Chondrocyte (in vitro differentiated cells): ENCODE measurements at regions not wholly inside any gene's neighbourhood (a gene's known extent, or its start where the extent isn't known, plus 50 kb on each side); places are given as distances from the start of the nearest gene placed in this dataset.
"Not testable (repeated sequence)": the region's sequence is repeated elsewhere in the genome, so short reads cannot be mapped to it uniquely, and the experiment has no call there.

Experiments
- DNase-seq: peaks from one replicate; pipeline ENCODE4 v3.0.0; 2021; ENCODE audit warnings: mixed read lengths, low spot score
- H3K27ac Mint-ChIP-seq: one replicate; pipeline ENCODE4 v1.8.0; 2021; ENCODE audit warnings: mild to moderate bottlenecking, moderate library complexity, mixed read lengths; ENCODE audit not compliant: unreplicated experiment
- H3K27me3 Mint-ChIP-seq: 2 replicates; pipeline ENCODE4 v1.8.0; 2021; ENCODE audit warnings: low read depth, mixed read lengths
- H3K36me3 Mint-ChIP-seq: 2 replicates; pipeline ENCODE4 v1.8.0; 2021; ENCODE audit warnings: low read depth, mixed read lengths
- H3K4me1 Mint-ChIP-seq: 2 replicates; pipeline ENCODE4 v1.8.0; 2021; ENCODE audit warnings: low read depth, mild to moderate bottlenecking, mixed read lengths
- H3K4me3 Mint-ChIP-seq: one replicate; pipeline ENCODE4 v1.8.0; 2021; ENCODE audit warnings: mild to moderate bottlenecking, moderate library complexity, mixed read lengths; ENCODE audit not compliant: unreplicated experiment
- H3K9me3 Mint-ChIP-seq: 2 replicates; pipeline ENCODE4 v1.8.0; 2021; ENCODE audit warnings: low read depth, mixed read lengths
- TF ChIP-seq, protein P1 (sequence below): fragments of 200-600 bp; sonication (generic); IDR thresholded peaks from 2 replicates; pipeline ENCODE4 v1.5.0; 2021; ENCODE audit warnings: antibody characterized with exemption, mild to moderate bottlenecking, moderate library complexity

DNA sequence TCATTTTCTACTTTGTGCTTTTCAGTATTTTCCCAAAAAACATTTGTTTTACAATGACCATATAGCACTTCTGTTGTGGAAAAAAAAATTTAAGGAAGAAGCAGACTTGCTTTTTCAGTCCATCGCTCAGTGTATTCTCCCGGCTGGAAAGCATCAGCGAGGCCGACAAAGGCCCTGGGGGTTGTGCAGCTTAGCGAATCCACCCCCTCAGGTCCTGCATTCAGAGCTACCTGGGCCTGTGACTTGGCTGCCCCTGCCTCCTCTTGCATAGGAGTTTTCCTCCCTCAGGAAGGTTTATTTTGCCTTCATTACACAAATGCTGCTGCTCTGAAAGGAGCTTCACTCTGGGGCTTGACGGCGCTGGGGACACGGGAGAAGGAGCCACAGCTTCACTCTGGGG is 244.4 kb upstream of the MGAT5 start:
- H3K4me3 Mint-ChIP-seq: no peak overlapping the region
- DNase-seq: no peak
- TF ChIP-seq, protein P1, sequence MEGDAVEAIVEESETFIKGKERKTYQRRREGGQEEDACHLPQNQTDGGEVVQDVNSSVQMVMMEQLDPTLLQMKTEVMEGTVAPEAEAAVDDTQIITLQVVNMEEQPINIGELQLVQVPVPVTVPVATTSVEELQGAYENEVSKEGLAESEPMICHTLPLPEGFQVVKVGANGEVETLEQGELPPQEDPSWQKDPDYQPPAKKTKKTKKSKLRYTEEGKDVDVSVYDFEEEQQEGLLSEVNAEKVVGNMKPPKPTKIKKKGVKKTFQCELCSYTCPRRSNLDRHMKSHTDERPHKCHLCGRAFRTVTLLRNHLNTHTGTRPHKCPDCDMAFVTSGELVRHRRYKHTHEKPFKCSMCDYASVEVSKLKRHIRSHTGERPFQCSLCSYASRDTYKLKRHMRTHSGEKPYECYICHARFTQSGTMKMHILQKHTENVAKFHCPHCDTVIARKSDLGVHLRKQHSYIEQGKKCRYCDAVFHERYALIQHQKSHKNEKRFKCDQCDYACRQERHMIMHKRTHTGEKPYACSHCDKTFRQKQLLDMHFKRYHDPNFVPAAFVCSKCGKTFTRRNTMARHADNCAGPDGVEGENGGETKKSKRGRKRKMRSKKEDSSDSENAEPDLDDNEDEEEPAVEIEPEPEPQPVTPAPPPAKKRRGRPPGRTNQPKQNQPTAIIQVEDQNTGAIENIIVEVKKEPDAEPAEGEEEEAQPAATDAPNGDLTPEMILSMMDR: no peak
- peaks cover 4% of the 10 kb centered on the region for H3K9me3 Mint-ChIP-seq
- H3K27ac Mint-ChIP-seq: no peak overlapping the region
- H3K4me1 Mint-ChIP-seq: peaks cover 12% of the 10 kb centered on the region
- H3K36me3 Mint-ChIP-seq: no peaks in the 10 kb centered on the region
- H3K27me3 Mint-ChIP-seq: peaks cover 4% of the 10 kb centered on the region

DNA sequence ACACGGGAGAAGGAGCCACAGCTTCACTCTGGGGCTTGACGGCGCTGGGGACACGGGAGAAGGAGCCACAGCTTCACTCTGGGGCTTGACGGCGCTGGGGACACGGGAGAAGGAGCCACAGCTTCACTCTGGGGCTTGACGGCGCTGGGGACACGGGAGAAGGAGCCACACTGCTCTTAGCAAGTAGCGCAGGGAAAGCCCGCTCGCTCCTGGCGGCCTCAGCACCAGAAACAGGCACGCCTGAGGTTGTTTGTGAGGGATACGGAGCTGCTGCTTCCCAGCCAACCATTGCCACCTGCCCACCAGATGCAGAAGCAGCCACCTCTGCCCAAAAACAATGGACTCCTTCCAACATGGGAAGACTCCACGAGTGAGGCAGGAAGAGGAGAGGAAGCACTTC is 244.0 kb upstream of the MGAT5 start:
- peaks cover 12% of the 10 kb centered on the region for H3K4me1 Mint-ChIP-seq
- H3K27me3 Mint-ChIP-seq, H3K36me3 Mint-ChIP-seq, H3K4me3 Mint-ChIP-seq, H3K27ac Mint-ChIP-seq, DNase-seq, H3K9me3 Mint-ChIP-seq: not testable (repeated sequence)

DNA sequence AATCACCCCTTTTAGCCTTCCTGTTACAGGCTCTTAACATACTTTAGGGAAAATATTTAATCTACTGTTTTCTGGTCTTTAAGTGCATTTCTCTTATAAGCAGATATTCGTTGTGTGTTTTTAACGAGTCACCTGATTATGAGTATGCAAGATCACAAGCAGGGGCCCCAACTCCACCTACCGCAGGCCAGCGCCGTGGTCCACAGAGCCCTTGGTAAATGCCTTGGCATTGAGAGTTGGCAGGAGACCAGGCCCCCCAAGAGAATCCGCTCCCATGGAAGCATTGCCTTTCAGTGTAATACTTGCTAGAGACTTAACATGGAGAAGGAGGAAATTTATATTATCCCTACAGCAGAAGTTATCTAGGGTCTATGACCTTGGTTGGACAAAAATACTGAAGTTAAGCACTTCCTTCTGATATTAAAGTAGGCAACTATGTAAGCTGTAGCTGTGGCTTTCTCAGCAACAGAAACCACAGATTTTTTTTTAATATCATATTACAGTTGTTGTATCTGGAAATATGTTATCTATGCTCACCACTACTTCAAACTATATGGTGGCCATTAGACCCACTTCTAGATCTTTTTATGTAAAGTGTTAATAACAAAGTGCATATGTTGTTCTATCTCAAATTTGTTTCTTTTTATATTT is 241.8 kb upstream of the MGAT5 start:
- H3K36me3 Mint-ChIP-seq: no peaks in the 10 kb centered on the region
- no peak overlapping the region for H3K4me3 Mint-ChIP-seq
- peaks cover 12% of the 10 kb centered on the region for H3K4me1 Mint-ChIP-seq
- H3K9me3 Mint-ChIP-seq: peaks cover 4% of the 10 kb centered on the region
- H3K27me3 Mint-ChIP-seq: no peaks in the 10 kb centered on the region
- H3K27ac Mint-ChIP-seq: no peak overlapping the region
- TF ChIP-seq, protein P1: no peak
- no peak for DNase-seq

DNA sequence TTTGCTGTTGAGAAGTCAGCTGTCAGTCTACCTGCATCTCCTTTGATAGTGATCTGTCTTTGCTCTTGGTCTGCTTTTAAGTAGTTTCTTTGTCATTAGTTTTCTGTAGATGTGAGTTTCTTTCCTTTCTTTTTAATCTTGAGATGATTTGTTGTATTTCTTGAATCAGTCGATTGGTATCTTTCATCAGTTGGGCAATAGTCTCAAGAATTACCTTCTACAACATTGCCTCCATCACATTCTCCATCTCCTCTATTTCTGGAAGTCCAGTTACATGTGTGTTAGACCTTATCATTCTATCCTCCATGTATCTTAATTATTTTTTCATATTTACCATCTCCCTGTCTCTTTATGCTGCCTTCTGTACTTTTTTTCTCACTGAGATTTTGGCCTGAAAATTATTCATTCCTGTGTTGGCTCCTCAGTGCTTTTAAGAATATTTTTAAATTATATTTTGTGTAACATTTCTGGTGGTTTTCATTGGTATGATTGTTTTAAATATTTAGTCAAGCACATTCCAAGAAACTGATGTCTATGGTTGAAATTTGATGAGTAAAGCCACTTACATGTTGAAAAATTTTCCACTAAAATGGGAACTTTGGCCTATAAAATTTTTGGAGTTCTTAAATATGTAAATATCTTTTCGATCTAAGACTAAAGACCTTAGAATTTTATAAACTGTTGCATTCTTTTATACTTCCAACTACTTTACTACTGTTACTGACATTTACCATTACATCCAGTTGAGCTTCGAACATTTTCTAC is 239.5 kb upstream of the MGAT5 start:
- peaks cover 4% of the 10 kb centered on the region for H3K9me3 Mint-ChIP-seq
- peaks cover 12% of the 10 kb centered on the region for H3K4me1 Mint-ChIP-seq
- peak overlapping the region; percentile 3 for H3K27ac Mint-ChIP-seq
- no peak overlapping the region for H3K4me3 Mint-ChIP-seq
- H3K36me3 Mint-ChIP-seq: no peaks in the 10 kb centered on the region
- no peak for DNase-seq
- H3K27me3 Mint-ChIP-seq: no peaks in the 10 kb centered on the region
- TF ChIP-seq, protein P1: no peak

DNA sequence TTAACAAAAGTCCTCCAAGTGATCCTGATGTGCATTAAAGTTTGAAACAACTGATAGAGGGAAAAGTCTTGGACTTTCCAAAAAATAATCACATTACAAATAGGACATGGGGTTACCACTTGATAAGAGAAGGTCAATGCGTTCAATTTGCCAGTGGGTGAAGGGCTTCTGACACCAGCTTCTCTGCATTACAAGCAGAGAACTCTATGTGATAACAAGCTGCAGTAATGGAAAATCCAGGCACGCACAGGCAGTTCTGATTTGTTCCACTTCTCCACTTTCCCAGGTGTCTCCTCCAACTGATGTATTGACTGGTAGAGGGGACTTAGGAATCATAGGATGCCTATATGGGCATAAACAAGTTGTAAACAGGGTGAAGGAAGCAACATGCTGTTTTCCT is 234.0 kb upstream of the MGAT5 start:
- TF ChIP-seq, protein P1: no peak
- no peak overlapping the region for H3K4me3 Mint-ChIP-seq
- H3K9me3 Mint-ChIP-seq: no peaks in the 10 kb centered on the region
- no peak overlapping the region for H3K27ac Mint-ChIP-seq
- no peak for DNase-seq
- peaks cover 14% of the 10 kb centered on the region for H3K27me3 Mint-ChIP-seq
- no peaks in the 10 kb centered on the region for H3K36me3 Mint-ChIP-seq
- H3K4me1 Mint-ChIP-seq: no peaks in the 10 kb centered on the region

DNA sequence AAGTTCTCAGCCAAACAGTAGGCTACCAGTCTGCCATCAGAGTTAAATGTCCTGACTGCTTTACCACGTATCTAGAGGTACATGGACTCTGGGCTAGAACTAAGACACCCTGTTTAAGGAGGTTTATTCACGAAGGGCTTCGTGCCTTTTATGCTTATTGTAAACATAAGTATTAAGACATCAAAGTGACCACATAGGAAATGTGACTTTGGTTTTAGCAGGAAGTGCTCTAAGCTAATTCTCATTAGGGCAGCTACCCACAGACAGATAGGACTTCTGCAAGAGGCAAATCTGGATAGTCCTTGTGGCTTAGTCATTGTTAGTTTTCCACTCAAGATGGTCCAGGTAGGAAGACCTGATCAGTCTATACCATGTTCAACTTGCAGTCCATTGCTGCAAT is 233.3 kb upstream of the MGAT5 start:
- Mint-ChIP-seq H3K27me3 (peaks cover 15% of the 10 kb centered on the region), H3K4me3 (no peak overlapping the region), H3K4me1 (no peaks in the 10 kb centered on the region), H3K36me3 (no peaks in the 10 kb centered on the region), H3K9me3 (no peaks in the 10 kb centered on the region), H3K27ac (no peak overlapping the region)
- DNase-seq: no peak
- TF ChIP-seq, protein P1: no peak
